ENCODE measurements at regions not wholly inside any gene's neighbourhood (a gene's known extent, or its start where the extent isn't known, plus 50 kb on each side); places are given as distances from the start of the nearest gene placed in this dataset.
"Not testable (repeated sequence)": the region's sequence is repeated elsewhere in the genome, so short reads cannot be mapped to it uniquely, and the experiment has no call there.

DNA sequence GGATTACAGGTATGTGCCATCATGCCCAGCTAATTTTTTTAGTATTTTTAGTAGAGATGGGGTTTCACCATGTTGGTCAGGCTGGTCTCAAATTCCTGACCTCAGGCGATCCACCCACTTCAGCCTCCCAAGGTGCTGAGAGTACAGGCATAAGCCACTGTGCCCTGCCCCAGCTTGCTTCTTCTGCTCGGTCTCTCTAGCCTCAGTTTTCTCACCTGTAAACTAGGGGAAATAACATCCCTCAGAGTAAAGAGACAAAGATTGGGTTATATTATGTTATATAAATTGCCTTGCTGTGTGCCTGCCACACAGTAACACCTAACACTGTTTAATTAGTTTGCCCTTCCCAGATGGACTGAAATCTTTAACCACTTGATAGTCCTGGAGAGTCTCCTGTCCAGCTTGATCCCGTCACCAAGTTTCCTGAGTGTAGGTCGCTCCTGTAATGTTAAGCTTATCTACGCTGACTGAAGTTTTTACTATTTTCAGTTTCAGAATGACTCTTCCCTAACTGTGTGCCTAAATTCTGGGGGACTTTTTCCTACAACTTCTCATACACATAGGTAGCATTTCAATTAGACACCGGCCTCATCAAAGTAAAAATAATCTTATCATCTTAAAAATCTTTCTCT is 412.7 kb upstream of the TENM3 start:
- no peak for DNase-seq

DNA sequence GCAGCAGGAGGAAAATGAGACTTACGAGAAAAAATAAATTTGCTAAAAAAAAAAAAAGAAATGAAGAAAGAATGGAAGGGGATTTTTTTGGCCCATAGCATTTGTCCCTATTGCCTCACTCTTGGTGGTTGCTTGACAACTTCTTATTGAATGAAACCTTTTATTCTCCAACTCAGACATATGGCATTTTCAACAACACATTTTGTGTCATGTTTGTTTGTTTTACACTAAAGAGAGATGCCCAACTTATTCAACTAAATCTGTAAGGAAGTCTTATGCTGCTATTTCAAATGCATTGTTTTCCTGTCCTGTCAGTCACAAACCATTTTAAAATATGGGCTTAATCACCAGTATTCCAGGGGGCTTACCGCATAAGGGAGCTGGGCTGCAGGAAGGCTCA is 409.1 kb upstream of the TENM3 start:
- no peak for DNase-seq

DNA sequence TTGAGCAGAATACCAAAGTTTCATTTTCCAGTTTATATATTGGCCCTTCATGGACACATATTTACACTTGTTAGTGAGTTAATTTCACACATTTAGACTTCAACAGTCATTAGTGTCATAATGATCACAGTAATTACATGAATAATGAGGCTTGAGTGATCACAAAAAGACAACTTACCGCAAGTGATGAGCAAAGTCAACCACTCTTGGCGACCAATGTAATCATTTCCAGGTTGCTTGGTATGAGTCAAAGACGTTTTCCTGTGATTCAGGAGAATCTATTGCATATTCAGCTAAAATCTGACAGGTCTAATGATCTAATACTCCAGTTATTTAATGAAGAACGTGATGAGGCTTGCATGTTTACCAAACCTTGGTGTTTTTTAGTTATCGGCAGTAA is 407.9 kb upstream of the TENM3 start:
- DNase-seq: no peak

DNA sequence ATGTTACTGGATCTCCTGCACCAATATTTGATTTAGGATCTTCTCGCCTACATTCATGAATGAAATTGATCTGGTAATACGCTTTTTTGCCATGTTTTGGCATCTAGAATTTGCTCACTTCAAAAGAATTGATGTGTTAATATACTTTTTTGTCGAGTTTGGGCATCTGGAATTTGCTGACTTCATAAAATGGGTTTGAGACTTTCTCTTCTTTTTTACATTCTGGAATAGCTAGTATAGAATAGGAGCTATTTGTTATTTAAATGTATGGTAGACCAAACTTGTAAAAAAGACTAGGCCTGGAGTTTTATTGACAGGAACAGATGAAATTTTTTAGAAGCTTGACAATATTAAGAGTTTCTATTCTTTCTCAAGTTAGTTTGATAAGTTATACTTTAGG is 404.9 kb upstream of the TENM3 start:
- DNase-seq: no peak

DNA sequence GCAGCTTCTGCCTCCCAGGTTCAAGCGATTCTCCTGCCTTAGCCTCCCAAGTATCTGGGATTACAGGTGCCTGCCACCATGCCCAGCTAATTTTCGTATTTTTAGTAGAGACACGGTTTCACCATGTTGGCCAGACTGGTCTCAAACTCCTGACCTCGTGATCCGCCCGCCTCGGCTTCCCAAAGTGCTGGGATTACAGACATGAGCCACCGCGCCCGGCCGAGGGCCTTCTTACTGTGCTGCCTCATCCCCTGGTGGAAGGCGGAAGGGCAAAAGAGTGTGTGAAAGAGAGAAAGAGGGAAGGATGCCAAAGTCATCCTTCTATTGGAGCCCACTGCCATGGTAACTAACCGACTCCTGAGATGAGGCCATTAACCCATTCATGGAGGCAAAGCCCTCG is 399.4 kb upstream of the TENM3 start:
- DNase-seq: not testable (repeated sequence)

DNA sequence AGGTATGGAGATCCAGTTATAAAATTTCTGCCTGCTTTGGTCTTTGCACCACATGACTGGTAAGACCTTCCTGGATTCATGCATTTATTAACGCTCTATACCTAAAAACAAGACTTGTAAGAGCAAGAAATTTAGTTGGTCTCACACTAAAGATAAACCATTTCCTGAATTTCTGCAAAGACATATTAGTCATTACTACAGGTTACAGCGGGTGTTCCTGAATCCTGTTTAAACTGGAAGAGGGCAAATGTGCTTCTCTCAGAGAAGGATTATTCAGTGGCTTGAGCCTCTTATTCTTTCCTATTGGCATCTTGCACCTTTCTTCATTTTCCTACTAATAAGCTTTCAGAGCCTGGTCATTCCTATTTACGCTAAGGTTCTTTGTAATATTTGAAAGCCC is 397.6 kb upstream of the TENM3 start:
- DNase-seq: no peak

DNA sequence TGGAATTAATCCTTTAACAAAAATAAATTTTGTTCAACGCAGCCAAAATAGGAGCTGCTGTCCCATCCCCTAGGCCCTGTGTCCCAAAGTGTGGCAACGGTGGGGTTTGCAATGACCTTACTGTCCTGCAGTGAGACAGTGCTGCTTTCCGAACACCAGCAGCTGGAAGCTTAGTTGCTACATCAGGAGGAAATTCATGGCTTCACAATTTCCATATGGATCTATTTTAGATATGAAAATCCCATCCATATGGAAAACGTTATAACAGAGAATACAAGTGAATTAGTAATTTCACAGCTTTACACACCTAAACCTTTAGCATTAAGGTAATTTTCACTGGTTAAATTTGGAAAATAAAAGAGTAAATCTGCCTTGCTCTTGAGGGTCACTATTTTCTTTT is 396.3 kb upstream of the TENM3 start:
- DNase-seq: no peak

DNA sequence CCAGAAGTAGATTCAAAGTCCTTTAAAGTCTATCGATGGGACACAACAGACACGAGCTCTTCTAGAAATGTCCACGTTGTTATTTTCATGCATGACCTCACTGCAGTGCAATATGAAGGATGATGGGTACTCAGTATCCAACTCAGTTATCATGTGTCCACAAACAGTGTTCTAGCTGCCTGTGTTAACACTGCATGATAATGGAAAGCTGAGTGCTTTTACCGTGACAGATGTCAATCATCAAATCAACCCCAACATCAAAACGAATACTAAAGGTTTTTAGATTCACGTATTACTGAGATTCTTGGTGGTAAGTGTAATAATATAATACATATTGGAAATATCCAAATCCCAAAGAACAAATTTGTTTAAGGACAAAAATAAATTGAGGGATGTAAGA is 394.8 kb upstream of the TENM3 start:
- no peak for DNase-seq

DNA sequence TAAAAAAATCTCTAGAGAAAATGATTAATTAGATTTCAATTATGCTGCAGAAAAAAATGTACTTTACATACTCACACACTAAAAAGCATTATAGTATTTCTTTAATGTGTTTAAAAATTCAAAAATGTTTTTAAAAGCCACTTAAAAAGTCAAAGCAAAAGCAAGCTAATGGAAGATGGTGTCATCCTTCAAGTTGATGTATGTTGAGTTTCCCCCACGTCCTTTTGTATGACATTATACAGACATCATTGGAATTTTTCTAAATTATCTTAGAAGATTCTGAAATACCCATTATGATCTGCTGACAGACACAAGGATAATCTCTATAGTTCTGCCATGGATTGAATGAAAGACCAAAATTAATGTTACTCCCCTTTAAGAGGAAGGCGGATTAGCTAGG is 393.7 kb upstream of the TENM3 start:
- DNase-seq: no peak

DNA sequence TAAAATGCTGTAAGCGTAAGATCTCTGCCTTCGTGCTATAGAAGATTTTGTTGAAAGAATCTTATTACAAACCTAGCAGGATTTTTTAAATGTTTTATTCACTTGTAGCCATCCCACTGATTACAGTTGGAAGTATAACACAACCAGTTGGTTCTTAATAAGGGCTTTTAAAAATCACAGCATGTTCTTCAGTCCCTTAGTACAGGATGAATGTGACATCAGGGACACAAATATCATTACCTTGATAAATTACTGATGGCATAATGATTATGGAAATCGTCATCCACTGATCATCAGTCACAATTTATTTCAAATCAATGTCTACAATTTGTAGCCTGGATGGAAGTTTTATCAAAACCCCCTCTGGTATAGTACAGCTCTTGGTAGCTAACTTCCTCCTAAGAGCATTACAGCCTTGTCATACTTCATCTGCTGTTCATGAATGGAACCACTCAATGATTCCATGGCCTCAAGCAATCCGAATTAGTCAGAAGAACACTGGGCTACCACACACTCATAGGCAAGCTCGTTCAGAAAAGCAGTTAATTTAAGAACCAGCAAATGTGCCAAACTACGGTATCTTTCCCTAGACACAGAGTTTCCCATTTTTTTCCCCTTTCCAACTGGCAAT is 389.2 kb upstream of the TENM3 start:
- DNase-seq: no peak

DNA sequence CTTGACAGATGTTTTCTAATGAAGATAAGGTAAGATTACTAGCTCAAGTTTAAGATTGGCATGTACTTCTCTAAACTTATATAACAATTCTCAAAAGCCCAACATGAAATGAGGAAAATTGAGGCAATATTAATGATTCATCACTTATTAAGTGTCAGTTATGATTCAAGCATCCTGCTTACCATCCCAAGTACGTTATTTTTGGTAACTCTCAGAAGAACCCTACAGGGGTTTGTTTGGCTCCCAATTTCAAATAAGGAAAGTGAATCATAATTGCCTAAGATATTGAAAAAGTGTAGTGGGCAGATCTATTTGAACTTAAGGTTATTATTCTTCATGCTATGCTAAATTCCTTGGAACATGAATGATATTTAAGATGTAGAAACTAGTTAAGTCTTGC is 387.9 kb upstream of the TENM3 start:
- DNase-seq: no peak

DNA sequence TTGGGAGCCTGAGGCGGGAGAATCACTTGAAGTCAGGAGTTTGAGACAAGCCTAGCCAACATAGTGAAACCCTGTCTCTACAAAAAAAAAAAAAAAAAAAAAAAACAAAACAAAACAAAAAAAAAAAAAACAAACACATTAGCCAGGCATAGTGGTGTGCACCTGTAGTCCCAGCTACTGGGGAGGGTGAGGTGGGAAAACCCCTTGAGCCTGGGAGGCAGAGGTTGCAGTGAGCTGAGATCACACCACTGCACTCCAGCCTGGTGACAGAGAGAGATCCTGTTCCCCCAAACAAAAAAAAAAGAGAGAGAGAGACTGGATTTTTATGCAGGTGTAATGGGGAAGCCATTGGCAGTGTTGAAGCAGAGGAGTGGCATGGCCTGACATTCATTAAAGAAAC is 385.7 kb upstream of the TENM3 start:
- DNase-seq: not testable (repeated sequence)

DNA sequence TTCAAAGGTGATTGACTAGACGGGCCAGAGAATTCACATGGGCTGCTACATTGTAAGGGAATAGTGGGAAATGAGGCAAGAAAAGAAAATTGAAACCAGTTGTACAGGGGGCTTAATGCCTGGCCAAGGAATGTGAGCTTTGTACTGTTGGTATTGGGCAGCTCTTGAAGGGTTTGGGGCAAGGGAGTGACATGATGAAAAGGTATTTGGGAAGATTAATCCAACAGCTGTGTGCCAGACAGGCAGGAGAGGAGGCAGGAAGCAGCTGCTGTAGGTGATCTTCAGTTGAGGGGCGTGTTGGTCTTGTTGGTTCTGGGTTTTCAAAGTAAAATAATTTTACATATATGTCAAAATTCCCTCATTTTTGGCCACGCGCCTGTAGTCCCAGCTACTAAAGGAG is 384.5 kb upstream of the TENM3 start:
- no peak for DNase-seq

DNA sequence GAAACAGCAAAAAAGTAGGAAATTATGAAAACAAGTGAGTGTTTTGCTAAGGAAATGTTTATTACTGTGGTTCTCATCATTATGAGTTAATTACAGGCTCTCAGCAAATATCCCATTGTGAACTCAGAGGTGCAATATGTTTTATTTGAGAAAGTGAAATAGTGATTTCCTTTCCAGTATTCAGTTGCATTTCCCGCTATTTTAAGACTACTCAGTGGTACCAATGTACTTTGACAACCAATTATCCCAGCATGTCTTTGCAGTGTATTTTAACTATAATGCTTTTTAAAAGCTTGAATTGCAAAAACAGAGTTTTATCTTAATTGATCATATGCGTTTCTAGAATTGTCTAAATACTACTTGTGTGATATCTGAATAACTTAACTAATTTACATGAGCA is 383.8 kb upstream of the TENM3 start:
- DNase-seq: no peak

DNA sequence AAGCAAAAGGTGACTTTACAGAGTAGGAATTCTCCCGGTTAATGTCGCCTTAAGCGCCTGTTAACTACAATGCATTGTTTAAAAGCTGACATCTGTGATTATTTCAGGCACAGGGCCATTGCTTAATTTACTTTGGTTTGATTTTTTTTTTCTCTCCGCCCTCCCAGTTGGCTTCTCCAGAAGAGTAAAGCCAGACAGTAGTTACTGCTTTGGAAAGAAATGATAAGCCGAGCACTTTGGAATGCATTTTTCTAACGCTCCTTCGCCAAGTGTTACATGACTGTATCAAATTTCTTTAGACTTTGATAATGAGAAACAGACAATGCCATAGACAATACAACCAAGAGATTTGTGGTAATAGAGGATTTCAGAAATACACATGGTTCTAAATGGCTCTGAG is 383.0 kb upstream of the TENM3 start:
- DNase-seq: no peak

DNA sequence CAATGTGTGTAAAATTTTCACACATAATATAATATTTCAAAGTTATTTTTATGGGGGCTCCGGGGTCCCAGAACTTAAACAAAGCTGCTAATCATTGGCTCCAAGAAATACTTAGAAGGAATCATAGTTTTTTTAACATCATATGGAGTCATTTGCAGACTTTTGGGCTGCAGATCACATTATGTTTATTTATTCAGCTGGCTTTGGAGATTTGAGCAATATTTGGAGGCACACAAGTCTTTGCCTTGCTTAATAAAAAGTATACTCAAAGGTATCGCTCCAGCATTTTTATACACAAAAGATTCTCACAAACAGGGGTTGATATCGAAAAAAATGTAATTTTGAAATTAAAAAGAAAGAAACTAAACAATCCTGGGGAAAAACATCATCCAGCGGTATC is 382.5 kb upstream of the TENM3 start:
- DNase-seq: no peak

DNA sequence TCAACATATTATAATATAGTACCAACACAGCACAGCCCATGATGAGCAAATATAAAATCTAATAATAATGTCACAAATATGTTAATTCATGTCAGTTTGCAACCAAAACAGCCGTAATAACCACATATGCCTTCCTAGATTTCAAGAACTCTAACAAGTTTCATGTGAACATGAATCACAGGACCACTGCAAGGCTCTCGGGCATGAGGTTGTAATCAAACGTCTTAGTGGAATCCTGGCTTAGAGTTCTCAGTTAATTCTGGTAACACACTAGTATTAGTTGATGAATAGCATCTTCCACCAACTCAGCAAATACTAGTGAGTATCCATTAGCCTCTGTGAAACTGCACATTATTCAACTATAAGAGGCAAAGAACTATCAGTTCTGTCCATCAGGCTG is 379.3 kb upstream of the TENM3 start:
- no peak for DNase-seq

DNA sequence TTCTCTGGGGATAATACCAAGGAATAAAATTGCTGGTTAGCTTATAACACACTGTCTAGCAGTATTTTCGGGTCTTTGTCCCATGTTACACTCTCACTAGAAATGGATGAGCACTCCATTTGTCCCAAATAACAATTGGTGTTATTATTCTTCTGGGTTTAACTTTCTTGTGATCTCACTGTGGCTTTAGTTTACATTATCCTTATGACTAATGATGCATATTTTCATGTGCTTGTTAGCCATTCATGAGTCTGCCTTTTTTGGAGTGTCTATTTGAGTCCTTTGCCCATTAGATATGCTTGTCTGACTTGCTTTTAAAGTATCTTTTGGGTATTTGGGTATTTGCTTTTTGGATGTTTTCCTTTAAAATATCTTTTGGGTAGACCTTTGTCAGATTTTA is 372.9 kb upstream of the TENM3 start:
- no peak for DNase-seq

DNA sequence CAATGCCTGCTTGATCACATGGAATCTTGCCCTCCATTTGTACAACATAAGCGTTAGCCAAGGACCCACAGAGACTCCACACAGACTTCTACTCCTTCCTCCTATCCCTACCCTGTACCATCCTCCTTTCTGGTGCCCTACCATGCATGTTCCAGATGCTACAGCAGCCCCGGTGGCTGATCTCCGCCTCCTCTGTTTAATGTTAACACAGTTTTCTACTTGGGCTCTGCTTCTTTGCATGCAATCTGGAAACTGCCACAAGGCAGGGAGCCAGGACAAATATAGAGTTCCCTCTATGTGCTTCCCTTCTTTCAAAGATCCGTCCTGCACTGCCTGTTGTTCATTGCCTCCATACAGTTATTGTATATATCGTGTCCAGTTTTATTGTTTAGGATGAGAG is 368.6 kb upstream of the TENM3 start:
- no peak for DNase-seq

DNA sequence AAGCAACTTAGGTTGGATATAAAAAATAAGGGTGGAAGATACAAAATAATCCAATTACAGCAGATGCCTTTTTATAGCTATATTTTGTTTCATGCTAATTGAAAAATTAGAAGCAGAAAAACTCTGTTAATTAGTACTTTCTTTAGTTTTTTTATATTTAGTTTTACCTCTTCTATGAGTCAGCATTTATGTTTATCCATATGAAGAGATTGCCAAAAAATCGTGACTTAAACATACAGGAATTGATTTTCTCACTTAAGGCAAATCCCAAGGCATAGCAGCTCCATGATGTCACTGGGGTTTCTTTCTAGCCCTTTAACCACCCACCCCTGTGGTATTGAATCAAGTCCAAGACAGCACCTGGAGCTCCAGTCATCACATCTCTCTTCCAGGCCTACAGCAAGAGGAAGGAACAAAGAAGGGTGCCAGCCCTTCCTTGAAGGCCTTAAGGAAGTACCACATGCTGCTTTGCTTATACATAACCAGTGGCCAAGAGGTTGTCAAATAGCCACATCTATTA is 365.8 kb upstream of the TENM3 start:
- DNase-seq: no peak

DNA sequence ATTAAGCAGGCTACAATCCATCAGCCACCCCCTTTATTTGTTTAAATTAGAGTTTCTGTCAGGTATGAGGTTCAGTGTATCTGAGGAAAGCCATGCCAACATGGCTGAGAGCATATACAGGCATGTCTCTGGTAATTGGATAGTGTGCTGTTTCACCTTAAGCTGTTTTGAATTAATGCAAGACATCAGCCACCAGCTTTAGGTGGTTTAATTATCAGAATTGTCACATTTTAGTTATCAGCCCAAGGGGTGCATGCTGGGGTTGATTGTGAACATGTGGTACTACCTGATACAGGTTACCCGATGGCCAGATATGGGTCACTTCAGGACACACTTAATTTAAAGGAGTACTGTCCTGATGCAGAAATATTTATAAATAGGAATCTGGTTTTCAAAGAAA is 353.2 kb upstream of the TENM3 start:
- DNase-seq: no peak

DNA sequence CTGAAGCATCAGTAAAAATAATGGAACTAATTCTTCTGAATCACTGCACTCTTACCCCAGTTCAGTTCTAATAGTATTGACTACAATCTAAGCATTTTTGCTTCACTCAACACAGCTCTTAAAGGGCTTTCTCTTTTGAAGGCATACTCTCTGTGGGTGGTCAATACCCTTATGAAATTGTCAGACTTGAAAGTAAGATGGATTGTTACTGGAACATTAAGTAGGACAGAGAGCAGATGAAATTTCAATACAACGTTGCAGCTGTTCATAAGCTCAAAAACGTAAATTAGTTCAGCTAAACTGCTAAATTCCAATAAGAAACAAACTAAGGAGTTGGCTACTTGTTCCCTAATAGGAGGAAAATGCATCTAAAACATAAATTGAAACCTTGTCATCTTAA is 352.3 kb upstream of the TENM3 start:
- no peak for DNase-seq

DNA sequence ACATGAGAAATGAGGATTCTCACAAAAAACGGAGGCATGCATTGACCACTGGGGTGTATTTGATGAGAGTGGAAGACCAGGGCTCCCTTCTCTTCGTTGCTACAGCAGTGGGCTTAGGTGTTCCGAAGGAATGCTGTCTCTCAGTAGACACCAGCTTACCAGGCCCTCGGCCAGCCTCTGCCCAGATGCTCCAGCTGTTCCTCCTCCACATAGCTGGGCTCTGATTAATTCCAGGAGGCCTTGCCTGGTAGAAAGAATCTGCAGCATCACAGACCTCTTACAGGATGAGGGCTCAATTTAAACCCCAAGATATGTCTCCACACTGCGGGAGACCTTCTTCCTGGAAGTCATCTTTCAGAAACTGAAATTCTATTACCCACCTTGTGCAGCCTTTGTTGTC is 346.6 kb upstream of the TENM3 start:
- DNase-seq: no peak

DNA sequence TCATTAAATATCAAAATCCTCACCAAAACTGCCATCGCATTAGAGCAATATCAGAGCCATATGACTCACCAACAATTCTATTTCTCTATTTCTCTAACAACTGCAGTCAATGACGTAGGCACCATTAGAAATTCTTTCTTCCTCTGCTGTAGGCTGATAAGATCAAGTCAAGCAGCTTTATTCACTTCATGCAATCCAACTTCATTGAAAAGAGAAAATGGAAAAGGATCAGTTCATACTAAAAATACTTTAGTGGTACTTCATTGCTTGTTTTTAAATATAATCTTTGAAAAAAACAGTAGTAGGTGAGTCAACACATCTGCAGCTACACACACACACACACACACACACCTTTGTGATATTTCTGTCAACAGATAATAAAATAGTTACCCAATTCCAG is 345.3 kb upstream of the TENM3 start:
- no peak for DNase-seq

DNA sequence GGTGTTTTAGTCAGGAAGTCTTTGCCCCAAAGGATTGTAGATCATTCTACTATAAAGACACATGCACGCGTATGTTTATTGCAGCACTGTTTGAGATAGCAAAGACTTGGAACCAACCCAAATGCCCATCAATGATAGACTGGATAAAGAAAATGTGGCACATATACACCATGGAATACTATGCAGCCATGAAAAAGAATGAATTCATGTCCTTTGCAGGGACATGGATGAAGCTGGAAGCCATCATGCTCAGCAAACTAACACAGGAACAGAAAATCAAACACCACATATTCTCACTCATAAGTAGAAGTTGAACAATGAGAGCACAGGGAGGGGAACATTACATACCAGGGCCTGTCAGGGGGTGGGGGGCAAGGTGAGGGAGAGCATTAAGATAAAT is 340.8 kb upstream of the TENM3 start:
- DNase-seq: not testable (repeated sequence)

Measured in activated T-cell treated with anti-CD3 and anti-CD28 coated beads for 4 hours (primary cell).